ENCODE measurements at regions not wholly inside any gene's neighbourhood (a gene's known extent, or its start where the extent isn't known, plus 50 kb on each side); places are given as distances from the start of the nearest gene placed in this dataset.

- no peaks in the 10 kb centered on the region for H3K9me3 ChIP-seq
- intact Hi-C loops (cut with DNase I; ENCODE audit: low total_unique reads) = no loop called here
- no peak for DNase-seq
- WGBS, 5 donors = 73 to 79% (median 76%) methylated on average over 7 of the region's 7 CpGs
- H3K4me3 ChIP-seq = no peak overlapping the region
- H3K36me3 ChIP-seq = no peaks in the 10 kb centered on the region
- peaks cover 15 to 17% (median 15%) of the 10 kb centered on the region in 4 donors for H3K4me1 ChIP-seq
- peaks cover 0 to 5% (median 0%) of the 10 kb centered on the region in 3 donors for H3K27me3 ChIP-seq
- TF ChIP-seq, protein P1, sequence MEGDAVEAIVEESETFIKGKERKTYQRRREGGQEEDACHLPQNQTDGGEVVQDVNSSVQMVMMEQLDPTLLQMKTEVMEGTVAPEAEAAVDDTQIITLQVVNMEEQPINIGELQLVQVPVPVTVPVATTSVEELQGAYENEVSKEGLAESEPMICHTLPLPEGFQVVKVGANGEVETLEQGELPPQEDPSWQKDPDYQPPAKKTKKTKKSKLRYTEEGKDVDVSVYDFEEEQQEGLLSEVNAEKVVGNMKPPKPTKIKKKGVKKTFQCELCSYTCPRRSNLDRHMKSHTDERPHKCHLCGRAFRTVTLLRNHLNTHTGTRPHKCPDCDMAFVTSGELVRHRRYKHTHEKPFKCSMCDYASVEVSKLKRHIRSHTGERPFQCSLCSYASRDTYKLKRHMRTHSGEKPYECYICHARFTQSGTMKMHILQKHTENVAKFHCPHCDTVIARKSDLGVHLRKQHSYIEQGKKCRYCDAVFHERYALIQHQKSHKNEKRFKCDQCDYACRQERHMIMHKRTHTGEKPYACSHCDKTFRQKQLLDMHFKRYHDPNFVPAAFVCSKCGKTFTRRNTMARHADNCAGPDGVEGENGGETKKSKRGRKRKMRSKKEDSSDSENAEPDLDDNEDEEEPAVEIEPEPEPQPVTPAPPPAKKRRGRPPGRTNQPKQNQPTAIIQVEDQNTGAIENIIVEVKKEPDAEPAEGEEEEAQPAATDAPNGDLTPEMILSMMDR (IDR thresholded peaks at IDR 0.05) = no peak
- no peak for TF ChIP-seq EP300 (IDR thresholded peaks at IDR 0.05)
- TF ChIP-seq POLR2A (IDR thresholded peaks at IDR 0.05) = no peak
- TF ChIP-seq POLR2AphosphoS5 (IDR thresholded peaks at IDR 0.05) = no peak
- H3K27ac ChIP-seq = peak overlapping the region in 1 of 5 donors; percentile 85
Observed at GRCh38 chr9:87146933-87147332, 199.6 kb upstream of the GAS1 start.

DNA sequence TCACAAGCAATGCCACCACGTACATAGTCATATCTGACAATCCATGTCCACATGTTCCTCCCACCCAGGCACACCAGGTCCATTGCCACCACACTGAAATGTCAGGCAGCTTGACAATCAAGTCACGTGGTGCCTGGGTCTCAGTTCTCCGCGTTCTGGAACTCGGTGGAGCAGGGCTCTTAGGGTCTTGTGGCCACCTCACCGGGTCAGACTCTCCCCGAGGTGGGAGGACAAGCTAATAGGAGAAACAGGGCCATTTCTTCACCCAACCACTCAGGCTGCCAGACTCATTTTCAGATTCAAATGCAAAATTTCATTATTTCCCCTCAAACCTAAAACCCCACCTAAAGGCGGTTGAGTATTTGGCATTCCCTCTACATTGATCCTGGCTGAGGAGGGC lies 200.5 kb upstream of the GAS1 start:
- Histone ChIP-seq H3K27me3 (peaks cover 0 to 5% (median 0%) of the 10 kb centered on the region in 3 donors), H3K27ac (peak overlapping the region; percentile 40 to 91 (median 85)), H3K4me1 (peaks cover 15 to 17% (median 15%) of the 10 kb centered on the region in 4 donors), H3K9me3 (no peaks in the 10 kb centered on the region), H3K36me3 (no peaks in the 10 kb centered on the region), H3K4me3 (peak overlapping the region; percentile 28 to 45 (median 40))
- DNase-seq = no peak
- WGBS, 5 donors = 81 to 87% (median 86%) methylated on average over 8 of the region's 8 CpGs
- no peak for TF ChIP-seq POLR2A (IDR thresholded peaks at IDR 0.05)
- TF ChIP-seq, protein P1 (IDR thresholded peaks at IDR 0.05) = no peak
- TF ChIP-seq EP300 (IDR thresholded peaks at IDR 0.05) = no peak
- TF ChIP-seq POLR2AphosphoS5 (IDR thresholded peaks at IDR 0.05) = no peak
- intact Hi-C loops (cut with DNase I; ENCODE audit: low total_unique reads) = no loop called here

DNA sequence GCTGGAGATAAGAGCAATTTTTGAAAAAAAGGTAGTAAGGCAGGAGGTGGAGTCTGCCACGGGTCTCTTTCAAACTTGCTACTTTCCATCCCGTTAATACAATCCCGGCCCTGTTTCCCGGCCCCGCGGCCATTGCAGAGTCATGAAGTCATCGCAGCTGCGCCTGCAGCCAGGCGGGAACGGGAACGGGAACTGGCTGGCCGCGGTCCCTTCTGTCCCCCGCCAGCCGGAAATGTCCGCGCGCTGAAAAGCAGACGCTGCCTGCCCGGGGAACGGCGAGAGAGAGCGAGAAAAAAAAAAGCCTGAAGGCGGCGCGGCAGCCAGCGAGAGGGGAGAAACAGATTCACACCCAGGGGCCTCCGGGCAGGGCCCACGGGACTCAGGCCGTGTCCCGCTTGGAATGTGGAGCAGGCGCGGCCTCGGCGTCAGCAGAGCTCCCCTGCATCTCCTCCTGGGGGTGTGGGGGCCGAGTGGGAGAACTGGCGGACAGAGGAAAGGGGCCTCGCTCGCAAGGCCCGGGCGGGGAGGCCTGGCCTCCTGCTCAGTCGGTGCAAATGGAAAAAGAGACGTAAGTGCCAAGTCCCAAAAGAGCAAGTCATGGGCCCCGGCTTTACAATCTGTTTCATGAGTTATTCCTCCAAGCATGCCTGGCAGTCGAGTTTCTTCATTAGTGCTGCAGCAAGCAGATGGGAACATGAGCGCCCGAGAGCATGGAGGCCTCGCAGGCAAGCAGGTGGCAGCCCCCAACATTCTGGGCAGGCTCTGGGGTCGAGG lies 201.2 kb upstream of the GAS1 start:
- WGBS, 5 donors = 10 to 14% (median 12%) methylated on average over 47 to 49 of the region's 49 CpGs
- H3K4me1 ChIP-seq = peaks cover 15 to 17% (median 15%) of the 10 kb centered on the region in 4 donors
- no peaks in the 10 kb centered on the region for H3K36me3 ChIP-seq
- no peaks in the 10 kb centered on the region for H3K9me3 ChIP-seq
- H3K4me3 ChIP-seq = peak overlapping the region; percentile 28 to 45 (median 40)
- intact Hi-C loops (cut with DNase I; ENCODE audit: low total_unique reads) = no loop called here
- DNase-seq = peak; percentile 74 to 95
- TF ChIP-seq, protein P1 (IDR thresholded peaks at IDR 0.05) = no peak
- TF ChIP-seq POLR2AphosphoS5 (IDR thresholded peaks at IDR 0.05) = peak; percentile 10 to 71 (median 30)
- H3K27ac ChIP-seq = peak overlapping the region; percentile 40 to 91 (median 85)
- peaks cover 0 to 5% (median 0%) of the 10 kb centered on the region in 3 donors for H3K27me3 ChIP-seq

GRCh38 chr9:87149799-87150198 lies 202.5 kb upstream of the GAS1 start:
- Histone ChIP-seq H3K36me3 (no peaks in the 10 kb centered on the region), H3K4me3 (no peak overlapping the region), H3K9me3 (no peaks in the 10 kb centered on the region), H3K4me1 (peaks cover 15 to 17% (median 15%) of the 10 kb centered on the region in 4 donors), H3K27ac (peak overlapping the region in 4 of 5 donors; percentile 83 to 91 (median 86)), H3K27me3 (peaks cover 0 to 5% (median 0%) of the 10 kb centered on the region in 3 donors)
- TF ChIP-seq, protein P1 (IDR thresholded peaks at IDR 0.05) = no peak
- TF ChIP-seq POLR2AphosphoS5 (IDR thresholded peaks at IDR 0.05) = no peak
- TF ChIP-seq EP300 (IDR thresholded peaks at IDR 0.05) = no peak
- no peak for TF ChIP-seq POLR2A (IDR thresholded peaks at IDR 0.05)
- no peak for DNase-seq
- intact Hi-C loops (cut with DNase I; ENCODE audit: low total_unique reads) = no loop called here
- 70 to 94% (median 74%) methylated on average over 4 of the region's 4 CpGs for WGBS, 5 donors

Measured in stomach (tissue), 8 donors.